CD14-positive monocyte (primary cell): ENCODE measurements at regions not wholly inside any gene's neighbourhood (a gene's known extent, or its start where the extent isn't known, plus 50 kb on each side); places are given as distances from the start of the nearest gene placed in this dataset.

Source experiments
- DNase-seq, 3 donors: peaks; one replicate each; pipeline ENCODE4 v3.0.0-alpha.2; 2011 to 2022
- H2AFZ ChIP-seq: 2 replicates; pipeline ENCODE4 v1.6.0; 2012; ENCODE audit warnings: mild to moderate bottlenecking, low read depth, low read length, inconsistent platforms; ENCODE audit not compliant: insufficient read depth, poor library complexity, severe bottlenecking
- H3K27ac ChIP-seq, 2 donors: 1 replicate in 1 of 2; 2 replicates in 1 of 2; pipeline ENCODE4 v1.5.1; 2012 to 2013; ENCODE audit warnings: low read length in 2 of 2, control low read depth in 1 of 2, inconsistent platforms in 1 of 2, low read depth in 1 of 2, mild to moderate bottlenecking in 1 of 2
- H3K27me3 ChIP-seq, 2 donors: one replicate each; pipeline versions ENCODE4 v1.6.0 to v1.6.1; 2011 to 2013; ENCODE audit warnings: low read length in 2 of 2; ENCODE audit not compliant: control insufficient read depth in 2 of 2, insufficient read depth in 2 of 2
- H3K36me3 ChIP-seq, 2 donors: replicated peaks in 1 of 2; 1 replicate in 1 of 2; 2 replicates in 1 of 2; pipeline versions ENCODE4 v1.5.1 to v1.6.1; 2012 to 2013; ENCODE audit warnings: low read length in 2 of 2, control low read depth in 1 of 2, inconsistent platforms in 1 of 2, mild to moderate bottlenecking in 1 of 2; ENCODE audit not compliant: insufficient read depth in 2 of 2, control insufficient read depth in 1 of 2
- H3K4me1 ChIP-seq, 2 donors: 1 replicate in 1 of 2; 2 replicates in 1 of 2; pipeline versions ENCODE4 v1.5.1 to v1.6.1; 2012 to 2013; ENCODE audit warnings: low read length in 2 of 2, control low read depth in 1 of 2, inconsistent platforms in 1 of 2, mild to moderate bottlenecking in 1 of 2, moderate library complexity in 1 of 2; ENCODE audit not compliant: insufficient read depth in 2 of 2, control insufficient read depth in 1 of 2
- H3K4me2 ChIP-seq: replicated peaks from 2 replicates; pipeline ENCODE3; 2012; ENCODE audit warnings: low read length, moderate library complexity, mild to moderate bottlenecking; ENCODE audit not compliant: poor library complexity, severe bottlenecking; ENCODE audit errors: extremely low read depth
- H3K4me3 ChIP-seq, 3 experiments: fragments of 200-600 bp in 1 of 3; sonication (generic) in 1 of 3; replicated peaks in 1 of 3; 1 replicate in 2 of 3; 2 replicates in 1 of 3; pipeline ENCODE4 v1.5.1; 2011 to 2013; ENCODE audit warnings: low read length in 3 of 3, mild to moderate bottlenecking in 3 of 3, control low read depth in 2 of 3, low read depth in 2 of 3, inconsistent platforms in 1 of 3, moderate library complexity in 1 of 3
- H3K79me2 ChIP-seq: 2 replicates; pipeline ENCODE4 v1.6.0; 2012; ENCODE audit warnings: mild to moderate bottlenecking, control low read depth, inconsistent platforms, low read length, moderate library complexity; ENCODE audit not compliant: insufficient read depth
- H3K9ac ChIP-seq: 2 replicates; pipeline ENCODE4 v1.6.0; 2017; ENCODE audit warnings: low read length, mild to moderate bottlenecking; ENCODE audit not compliant: insufficient read depth, poor library complexity, severe bottlenecking
- H3K9me3 ChIP-seq, 2 donors: replicated peaks in 1 of 2; 1 replicate in 1 of 2; 2 replicates in 1 of 2; pipeline versions ENCODE4 v1.5.1 to v1.6.1; 2012 to 2013; ENCODE audit warnings: low read length in 2 of 2, control low read depth in 1 of 2; ENCODE audit not compliant: control insufficient read depth in 1 of 2, insufficient read depth in 1 of 2
- H4K20me1 ChIP-seq: 2 replicates; pipeline ENCODE4 v1.6.0; 2012; ENCODE audit warnings: mild to moderate bottlenecking, low read length, control low read depth, moderate library complexity; ENCODE audit not compliant: insufficient read depth
- H3K27ac Mint-ChIP-seq, 7 donors: one replicate each; pipeline ENCODE4 v1.8.0; 2020; ENCODE audit warnings: mild to moderate bottlenecking in 7 of 7, mixed read lengths in 7 of 7, moderate library complexity in 6 of 7, inconsistent platforms in 2 of 7
- H3K27me3 Mint-ChIP-seq, 3 donors: one replicate each; pipeline ENCODE4 v1.8.0; 2021 to 2022; ENCODE audit warnings: low read depth in 3 of 3, mild to moderate bottlenecking in 3 of 3, mixed read lengths in 3 of 3, moderate library complexity in 3 of 3, inconsistent platforms in 1 of 3
- H3K36me3 Mint-ChIP-seq, 2 donors: one replicate each; pipeline ENCODE4 v1.8.0; 2020; ENCODE audit warnings: mixed read lengths in 2 of 2, inconsistent platforms in 1 of 2, mild to moderate bottlenecking in 1 of 2
- H3K4me1 Mint-ChIP-seq: one replicate; pipeline ENCODE4 v1.8.0; 2020; ENCODE audit warnings: mild to moderate bottlenecking, mixed read lengths
- H3K4me3 Mint-ChIP-seq, 2 donors: one replicate each; pipeline ENCODE4 v1.8.0; 2020; ENCODE audit warnings: mild to moderate bottlenecking in 2 of 2, mixed read lengths in 2 of 2, moderate library complexity in 1 of 2
- H3K9me3 Mint-ChIP-seq, 7 donors: one replicate each; pipeline ENCODE4 v1.8.0; 2020 to 2022; ENCODE audit warnings: mixed read lengths in 7 of 7, mild to moderate bottlenecking in 6 of 7, moderate library complexity in 6 of 7, inconsistent platforms in 2 of 7
- CTCF ChIP-seq: fragments of 200-600 bp; IDR thresholded peaks from one replicate; pipeline ENCODE4 v1.8.0; 2022; ENCODE audit warnings: antibody characterized with exemption, mild to moderate bottlenecking
- WGBS: methylation state at CpG from one replicate; pipeline ENCODE4 v1.1.5; 2013; ENCODE audit warnings: missing lambda C conversion rate; ENCODE audit not compliant: insufficient coverage; 5-methylcytosine and 5-hydroxymethylcytosine counted together
- intact Hi-C, 2 donors: fragments of 100-400 bp; cut with micrococcal nuclease; formaldehyde crosslinking; loops; one replicate each; pipeline versions ENCODE4 v1.15.0 to v1.15.1; 2023

DNA sequence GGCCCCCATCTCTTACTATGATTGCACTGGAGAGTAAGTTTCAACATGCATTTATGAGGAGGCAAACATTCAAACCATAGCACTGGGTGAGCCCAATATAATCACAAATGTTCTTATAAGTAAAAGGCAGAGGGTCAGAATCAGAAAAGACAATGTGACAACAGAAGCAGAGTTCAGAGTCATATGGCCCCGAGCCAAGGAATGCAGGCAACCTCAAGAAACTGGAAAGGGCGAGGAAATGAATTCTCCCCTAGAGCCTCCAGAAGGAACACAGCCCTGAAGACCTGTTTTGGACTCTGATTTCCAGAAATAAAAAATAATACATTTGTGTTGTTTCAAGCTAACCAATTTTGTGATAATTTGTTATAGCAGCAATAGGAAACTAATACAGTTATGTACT lies 81.3 kb upstream of the ABI3BP start:
- Mint-ChIP-seq H3K27me3 (peaks cover 0 to 2% (median 0%) of the 10 kb centered on the region in 3 donors), H3K36me3 (no peaks in the 10 kb centered on the region), H3K4me1 (no peaks in the 10 kb centered on the region), H3K27ac (no peak overlapping the region), H3K9me3 (peaks cover 0 to 3% (median 0%) of the 10 kb centered on the region in 7 donors), H3K4me3 (no peak overlapping the region)
- Histone ChIP-seq H3K4me2 (no peak overlapping the region), H3K27ac (no peak overlapping the region), H3K9ac (no peak overlapping the region), H2AFZ (no peak overlapping the region), H3K27me3 (no peaks in the 10 kb centered on the region), H3K36me3 (no peaks in the 10 kb centered on the region), H3K9me3 (no peaks in the 10 kb centered on the region), H3K79me2 (no peaks in the 10 kb centered on the region), H3K4me3 (no peak overlapping the region), H4K20me1 (no peaks in the 10 kb centered on the region), H3K4me1 (no peaks in the 10 kb centered on the region)
- DNase-seq = no peak
- no peak for TF ChIP-seq CTCF
- 86% methylated on average over 1 of the region's 2 CpGs for WGBS
- intact Hi-C loops = no loop called here

GRCh38 chr3:101072300-101072699 lies 79.1 kb upstream of the ABI3BP start:
- no peaks in the 10 kb centered on the region for H3K9me3 ChIP-seq
- no CpG with 5 or more reads among the region's 4 CpGs for WGBS
- no peak overlapping the region for H3K4me3 ChIP-seq
- H2AFZ ChIP-seq = no peak overlapping the region
- no peaks in the 10 kb centered on the region for H3K4me1 ChIP-seq
- no peak for DNase-seq
- no peaks in the 10 kb centered on the region for H3K27me3 ChIP-seq
- H3K27ac ChIP-seq = no peak overlapping the region
- H3K36me3 Mint-ChIP-seq = no peaks in the 10 kb centered on the region
- intact Hi-C loops = no loop called here
- no peak for TF ChIP-seq CTCF
- H3K36me3 ChIP-seq = no peaks in the 10 kb centered on the region
- H3K4me2 ChIP-seq = no peak overlapping the region
- H3K27ac Mint-ChIP-seq = no peak overlapping the region
- H3K79me2 ChIP-seq = no peaks in the 10 kb centered on the region
- peaks cover 0 to 1% (median 0%) of the 10 kb centered on the region in 7 donors for H3K9me3 Mint-ChIP-seq
- no peaks in the 10 kb centered on the region for H3K4me1 Mint-ChIP-seq
- no peak overlapping the region for H3K9ac ChIP-seq
- H4K20me1 ChIP-seq = no peaks in the 10 kb centered on the region
- H3K4me3 Mint-ChIP-seq = no peak overlapping the region
- H3K27me3 Mint-ChIP-seq = no peaks in the 10 kb centered on the region
